Mucosa of descending colon (tissue), 3 donors: ENCODE measurements at regions not wholly inside any gene's neighbourhood (a gene's known extent, or its start where the extent isn't known, plus 50 kb on each side); places are given as distances from the start of the nearest gene placed in this dataset.
A peak's percentile ranks its signal among the peaks of the same experiment; 100 is the strongest.

ENCODE experiments used
- ATAC-seq: fragments of 200-7000 bp; cut with Tn5 transposase; one replicate; pipeline ENCODE4 v1.9.1; 2020; ENCODE audit warnings: mild to moderate bottlenecking, moderate library complexity
- DNase-seq, 3 donors: peaks; one replicate each; pipeline ENCODE4 v3.0.0-alpha.2; 2020
- H3K36me3 ChIP-seq: fragments of 200-600 bp; one replicate; pipeline ENCODE4 v1.8.0; 2021; ENCODE audit warnings: low read depth, mild to moderate bottlenecking
- H3K4me1 ChIP-seq: fragments of 200-600 bp; one replicate; pipeline ENCODE4 v1.8.0; 2021; ENCODE audit warnings: low read depth, mild to moderate bottlenecking
- H3K4me3 ChIP-seq: fragments of 200-600 bp; one replicate; pipeline ENCODE4 v1.8.0; 2021; ENCODE audit warnings: mild to moderate bottlenecking
- H3K9me3 ChIP-seq: fragments of 200-600 bp; one replicate; pipeline ENCODE4 v1.8.0; 2021; ENCODE audit warnings: mild to moderate bottlenecking
- intact Hi-C, 2 donors: fragments of 100-400 bp; cut with DNase I in 1 of 2; cut with micrococcal nuclease in 1 of 2; formaldehyde crosslinking; loops; one replicate each; pipeline versions ENCODE4 v1.11.0 to v1.11.1; 2022; cut with DNase I, micrococcal nuclease
- TF ChIP-seq, protein P1 (sequence below): fragments of 200-600 bp; IDR thresholded peaks from one replicate; pipeline ENCODE4 v1.8.0; 2022; ENCODE audit warnings: antibody characterized with exemption, mild to moderate bottlenecking
- donor health status: DM: no; HTN: no; CAD: no; lungs with moderate emphysema.
- donor health status: DM: no; HTN: no; CAD: no.
- donor health status: DM: no; HTN: yes; CAD: no.

DNA sequence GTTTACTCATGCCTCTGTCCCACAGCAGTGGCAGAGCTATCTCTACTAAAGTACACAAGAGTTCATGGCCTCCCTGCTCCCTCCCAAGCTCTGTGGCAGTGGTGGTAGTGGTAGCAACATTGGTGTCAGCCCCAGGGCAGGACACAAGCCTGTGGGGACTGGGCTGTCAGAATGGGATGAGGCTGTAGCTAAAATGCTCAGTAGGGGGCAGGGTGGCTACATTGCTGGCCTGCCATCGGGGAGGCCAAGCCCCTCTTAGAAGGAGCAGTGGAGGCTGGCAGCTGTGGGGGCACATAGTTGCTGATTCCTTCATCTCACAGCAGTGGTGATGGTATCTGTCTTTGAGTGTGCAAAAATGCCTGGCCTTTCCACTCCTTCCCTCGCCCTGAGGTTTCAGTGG is 461.7 kb downstream of the PCDH18 start:
- intact Hi-C loops, result no loop called here
- DNase-seq (peak in 1 of 3 donors; percentile 17), ATAC-seq (no peak)
- H3K36me3 ChIP-seq, result no peaks in the 10 kb centered on the region
- no peaks in the 10 kb centered on the region for H3K9me3 ChIP-seq
- no peak overlapping the region for H3K4me3 ChIP-seq
- H3K4me1 ChIP-seq, result no peaks in the 10 kb centered on the region
- TF ChIP-seq, protein P1, sequence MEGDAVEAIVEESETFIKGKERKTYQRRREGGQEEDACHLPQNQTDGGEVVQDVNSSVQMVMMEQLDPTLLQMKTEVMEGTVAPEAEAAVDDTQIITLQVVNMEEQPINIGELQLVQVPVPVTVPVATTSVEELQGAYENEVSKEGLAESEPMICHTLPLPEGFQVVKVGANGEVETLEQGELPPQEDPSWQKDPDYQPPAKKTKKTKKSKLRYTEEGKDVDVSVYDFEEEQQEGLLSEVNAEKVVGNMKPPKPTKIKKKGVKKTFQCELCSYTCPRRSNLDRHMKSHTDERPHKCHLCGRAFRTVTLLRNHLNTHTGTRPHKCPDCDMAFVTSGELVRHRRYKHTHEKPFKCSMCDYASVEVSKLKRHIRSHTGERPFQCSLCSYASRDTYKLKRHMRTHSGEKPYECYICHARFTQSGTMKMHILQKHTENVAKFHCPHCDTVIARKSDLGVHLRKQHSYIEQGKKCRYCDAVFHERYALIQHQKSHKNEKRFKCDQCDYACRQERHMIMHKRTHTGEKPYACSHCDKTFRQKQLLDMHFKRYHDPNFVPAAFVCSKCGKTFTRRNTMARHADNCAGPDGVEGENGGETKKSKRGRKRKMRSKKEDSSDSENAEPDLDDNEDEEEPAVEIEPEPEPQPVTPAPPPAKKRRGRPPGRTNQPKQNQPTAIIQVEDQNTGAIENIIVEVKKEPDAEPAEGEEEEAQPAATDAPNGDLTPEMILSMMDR, result no peak

- no peak for DNase-seq
- intact Hi-C loops, result no loop called here
- no peaks in the 10 kb centered on the region for H3K36me3 ChIP-seq
- H3K9me3 ChIP-seq, result no peaks in the 10 kb centered on the region
- H3K4me1 ChIP-seq, result no peaks in the 10 kb centered on the region
- H3K4me3 ChIP-seq, result no peak overlapping the region
- ATAC-seq, result no peak
- TF ChIP-seq, protein P1, result no peak
These were observed 462.8 kb downstream of the PCDH18 start for GRCh38 chr4:137069473-137069872.

DNA sequence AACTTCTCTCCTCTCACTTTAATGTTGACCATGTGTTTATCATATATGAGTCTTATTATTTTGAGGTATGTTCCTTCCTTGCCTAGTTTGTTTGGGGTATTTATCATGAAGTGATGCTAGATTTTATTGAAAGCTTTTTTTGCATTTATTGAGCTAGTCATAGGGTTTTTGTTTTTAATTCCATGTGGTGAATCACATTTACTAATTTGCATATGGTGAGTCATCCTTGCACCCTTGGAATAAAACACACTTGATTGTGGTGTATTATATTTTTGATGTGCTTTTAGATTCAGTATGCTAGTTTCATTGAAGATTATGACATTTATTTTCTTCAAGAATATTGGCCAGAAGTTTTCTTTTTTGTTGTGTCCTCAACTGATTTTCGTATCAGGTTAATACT is 464.6 kb downstream of the PCDH18 start:
- Histone ChIP-seq H3K4me3 (no peak overlapping the region), H3K4me1 (no peaks in the 10 kb centered on the region), H3K9me3 (no peaks in the 10 kb centered on the region), H3K36me3 (no peaks in the 10 kb centered on the region)
- intact Hi-C loops, result no loop called here
- DNase-seq (no peak), ATAC-seq (no peak)
- TF ChIP-seq, protein P1, result no peak

DNA sequence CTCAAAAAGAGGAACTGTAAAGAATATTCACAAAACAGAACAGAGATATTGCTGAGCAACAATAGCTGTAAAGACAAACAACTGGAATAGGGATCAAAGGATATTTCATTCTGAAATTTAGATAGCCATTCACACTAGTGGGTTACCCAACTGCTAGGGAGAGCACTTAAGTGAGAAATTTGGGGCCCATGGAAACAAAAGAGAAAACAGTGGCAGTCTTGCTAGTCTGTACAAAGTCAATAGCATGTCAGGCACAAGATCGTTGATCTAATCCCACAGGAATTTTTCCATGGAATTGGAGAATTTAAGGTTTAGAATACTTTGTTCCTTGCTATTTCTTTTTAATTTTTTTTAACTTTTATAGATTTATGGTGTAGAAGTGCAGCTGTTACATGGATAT is 467.0 kb downstream of the PCDH18 start:
- intact Hi-C loops, result no loop called here
- H3K36me3 ChIP-seq, result no peaks in the 10 kb centered on the region
- ATAC-seq (no peak), DNase-seq (no peak)
- H3K4me3 ChIP-seq, result no peak overlapping the region
- TF ChIP-seq, protein P1, result no peak
- no peaks in the 10 kb centered on the region for H3K9me3 ChIP-seq
- H3K4me1 ChIP-seq, result no peaks in the 10 kb centered on the region

GRCh38 chr4:137063961-137064360 is 468.3 kb downstream of the PCDH18 start:
- no peak for ATAC-seq
- intact Hi-C loops, result no loop called here
- TF ChIP-seq, protein P1, result no peak
- no peak overlapping the region for H3K4me3 ChIP-seq
- no peaks in the 10 kb centered on the region for H3K36me3 ChIP-seq
- DNase-seq, result no peak
- no peaks in the 10 kb centered on the region for H3K4me1 ChIP-seq
- no peaks in the 10 kb centered on the region for H3K9me3 ChIP-seq

- H3K36me3 ChIP-seq, result no peaks in the 10 kb centered on the region
- no peaks in the 10 kb centered on the region for H3K4me1 ChIP-seq
- no peaks in the 10 kb centered on the region for H3K9me3 ChIP-seq
- intact Hi-C loops, result no loop called here
- DNase-seq (no peak), ATAC-seq (no peak)
- no peak overlapping the region for H3K4me3 ChIP-seq
- TF ChIP-seq, protein P1, result no peak
These were observed 489.1 kb downstream of the PCDH18 start for GRCh38 chr4:137043184-137043583.
